HG03066 (cell line): ENCODE measurements at regions not wholly inside any gene's neighbourhood (a gene's known extent, or its start where the extent isn't known, plus 50 kb on each side); places are given as distances from the start of the nearest gene placed in this dataset.

Source experiments
- ATAC-seq: cut with Tn5 transposase; IDR thresholded peaks from one replicate; pipeline ENCODE4 v1.9.1; 2021; ENCODE audit warnings: low read depth; ENCODE audit not compliant: unreplicated experiment

GRCh38 chr5:1707467-1707866, 92.2 kb downstream of the MRPL36 start:
- no peak for ATAC-seq

- no peak for ATAC-seq
Observed at GRCh38 chr5:1706428-1706827, 93.2 kb downstream of the MRPL36 start.

GRCh38 chr5:1706021-1706420, 93.6 kb downstream of the MRPL36 start:
- no peak for ATAC-seq

- ATAC-seq = no peak
Observed at GRCh38 chr5:1704676-1705075, 95.0 kb downstream of the MRPL36 start.

- ATAC-seq = no peak
Observed at GRCh38 chr5:1704266-1704665, 95.4 kb downstream of the MRPL36 start.

- no peak for ATAC-seq
Observed at GRCh38 chr5:1703352-1704050, 96.1 kb downstream of the MRPL36 start.

GRCh38 chr5:1702318-1702717, 97.3 kb downstream of the MRPL36 start:
- no peak for ATAC-seq

GRCh38 chr5:1701884-1702283, 97.8 kb downstream of the MRPL36 start:
- ATAC-seq = no peak

GRCh38 chr5:1701216-1701864, 98.3 kb downstream of the MRPL36 start:
- no peak for ATAC-seq

- ATAC-seq = no peak
Observed at GRCh38 chr5:1699394-1699793, 100.2 kb downstream of the MRPL36 start.

GRCh38 chr5:1698589-1699316, 100.9 kb downstream of the MRPL36 start:
- ATAC-seq = no peak

- ATAC-seq = no peak
Observed at GRCh38 chr5:1692381-1692780, 107.3 kb downstream of the MRPL36 start.

GRCh38 chr5:1687301-1687970, 112.2 kb downstream of the MRPL36 start:
- no peak for ATAC-seq

- ATAC-seq = no peak
Observed at GRCh38 chr5:1686016-1686802, 113.4 kb downstream of the MRPL36 start.

GRCh38 chr5:1685066-1685465, 114.6 kb downstream of the MRPL36 start:
- no peak for ATAC-seq

- ATAC-seq = no peak
Observed at GRCh38 chr5:1681955-1682354, 117.7 kb downstream of the MRPL36 start.

GRCh38 chr5:1673042-1673677, 126.5 kb downstream of the MRPL36 start:
- no peak for ATAC-seq

GRCh38 chr5:1672396-1672795, 127.2 kb downstream of the MRPL36 start:
- no peak for ATAC-seq

- no peak for ATAC-seq
Observed at GRCh38 chr5:1671351-1671750, 128.3 kb downstream of the MRPL36 start.

GRCh38 chr5:1670351-1670750, 129.3 kb downstream of the MRPL36 start:
- ATAC-seq = no peak
